ENCODE measurements at regions not wholly inside any gene's neighbourhood (a gene's known extent, or its start where the extent isn't known, plus 50 kb on each side); places are given as distances from the start of the nearest gene placed in this dataset.
"Not testable (repeated sequence)": the region's sequence is repeated elsewhere in the genome, so short reads cannot be mapped to it uniquely, and the experiment has no call there.

- in situ Hi-C loops (cut with HindIII; ENCODE audit: low sequenced_read_pairs) = no loop called here
Measured at GRCh38 chr16:17031484-17032268, 439.1 kb downstream of the XYLT1 start.

- in situ Hi-C loops (cut with HindIII; ENCODE audit: low sequenced_read_pairs) = no loop called here
Measured at GRCh38 chr16:17032332-17032731, 438.4 kb downstream of the XYLT1 start.

- in situ Hi-C loops (cut with HindIII; ENCODE audit: low sequenced_read_pairs) = no loop called here
Measured at GRCh38 chr16:17034477-17035252, 436.1 kb downstream of the XYLT1 start.

- in situ Hi-C loops (cut with HindIII; ENCODE audit: low sequenced_read_pairs) = no loop called here
Measured at GRCh38 chr16:17037499-17037898, 433.3 kb downstream of the XYLT1 start.

- in situ Hi-C loops (cut with HindIII; ENCODE audit: low sequenced_read_pairs) = no loop called here
Measured at GRCh38 chr16:17038415-17038814, 432.3 kb downstream of the XYLT1 start.

GRCh38 chr16:17049109-17049508, 421.7 kb downstream of the XYLT1 start:
- in situ Hi-C loops (cut with HindIII; ENCODE audit: low sequenced_read_pairs) = not testable (repeated sequence)

- in situ Hi-C loops (cut with HindIII; ENCODE audit: low sequenced_read_pairs) = no loop called here
Measured at GRCh38 chr16:17050468-17050867, 420.3 kb downstream of the XYLT1 start.
